H9 (cell line): ENCODE measurements at regions not wholly inside any gene's neighbourhood (a gene's known extent, or its start where the extent isn't known, plus 50 kb on each side); places are given as distances from the start of the nearest gene placed in this dataset.

Experiments used
- DNase-seq: peaks from one replicate; pipeline ENCODE4 v3.0.0-alpha.2; 2017
- H2AFZ ChIP-seq: one replicate; pipeline ENCODE4 v1.6.1; 2013; ENCODE audit warnings: mild to moderate bottlenecking, low read length, control low read depth, moderate library complexity
- H2AK5ac ChIP-seq: 2 replicates; pipeline ENCODE4 v1.6.1; 2013; ENCODE audit warnings: low read length, control low read depth, mixed read lengths; ENCODE audit not compliant: insufficient read length
- H2BK120ac ChIP-seq: one replicate; pipeline ENCODE4 v1.6.1; 2013; ENCODE audit warnings: low read depth, mild to moderate bottlenecking, low read length, control low read depth, inconsistent platforms; ENCODE audit not compliant: poor library complexity, severe bottlenecking
- H2BK12ac ChIP-seq: 2 replicates; pipeline ENCODE4 v1.6.1; 2013; ENCODE audit warnings: low read length, control low read depth, mixed read lengths, low read depth; ENCODE audit not compliant: insufficient read length
- H2BK15ac ChIP-seq: 2 replicates; pipeline ENCODE4 v1.6.1; 2013; ENCODE audit warnings: low read depth, low read length, control low read depth
- H2BK20ac ChIP-seq: one replicate; pipeline ENCODE4 v1.6.1; 2013; ENCODE audit warnings: low read depth, mild to moderate bottlenecking, low read length, control low read depth, inconsistent platforms; ENCODE audit not compliant: poor library complexity, severe bottlenecking
- H2BK5ac ChIP-seq: 2 replicates; pipeline ENCODE4 v1.6.1; 2013; ENCODE audit warnings: low read length, control low read depth, mixed read lengths; ENCODE audit not compliant: insufficient read length
- H3K14ac ChIP-seq: 2 replicates; pipeline ENCODE4 v1.6.1; 2013; ENCODE audit warnings: low read length, control low read depth; ENCODE audit not compliant: insufficient read depth
- H3K18ac ChIP-seq: 2 replicates; pipeline ENCODE4 v1.6.1; 2013; ENCODE audit warnings: low read depth, mild to moderate bottlenecking, mixed read lengths, low read length, control low read depth; ENCODE audit not compliant: insufficient read length
- H3K23ac ChIP-seq: 2 replicates; pipeline ENCODE4 v1.6.1; 2013; ENCODE audit warnings: low read length, control low read depth, mixed read lengths, low read depth; ENCODE audit not compliant: insufficient read length
- H3K23me2 ChIP-seq: 2 replicates; pipeline ENCODE4 v1.6.1; 2013; ENCODE audit warnings: low read depth, mild to moderate bottlenecking, mixed read lengths, low read length, control low read depth; ENCODE audit not compliant: insufficient read length, poor library complexity, severe bottlenecking
- H3K27ac ChIP-seq: 2 replicates; pipeline ENCODE4 v1.5.1; 2013; ENCODE audit warnings: low read length, control low read depth, mixed read lengths, low read depth; ENCODE audit not compliant: insufficient read length
- H3K27me3 ChIP-seq: 2 replicates; pipeline ENCODE4 v1.6.1; 2013; ENCODE audit warnings: low read length, control low read depth, inconsistent platforms; ENCODE audit not compliant: insufficient read depth
- H3K4ac ChIP-seq: 2 replicates; pipeline ENCODE4 v1.6.1; 2013; ENCODE audit warnings: low read depth, mild to moderate bottlenecking, control low read depth, inconsistent platforms, low read length, moderate library complexity
- H3K4me1 ChIP-seq: 2 replicates; pipeline ENCODE4 v1.6.1; 2013; ENCODE audit warnings: low read length, control low read depth, inconsistent platforms; ENCODE audit not compliant: insufficient read depth
- H3K4me2 ChIP-seq: 2 replicates; pipeline ENCODE4 v1.6.1; 2013; ENCODE audit warnings: low read length, control low read depth, mixed read lengths; ENCODE audit not compliant: insufficient read length, insufficient read depth
- H3K56ac ChIP-seq: 2 replicates; pipeline ENCODE4 v1.6.1; 2013; ENCODE audit warnings: low read depth, mild to moderate bottlenecking, mixed read lengths, low read length, control low read depth; ENCODE audit not compliant: insufficient read length
- H3K79me1 ChIP-seq: 2 replicates; pipeline ENCODE4 v1.6.1; 2013; ENCODE audit warnings: low read depth, mild to moderate bottlenecking, moderate library complexity, low read length, control low read depth, inconsistent platforms; ENCODE audit not compliant: insufficient read depth, poor library complexity, severe bottlenecking
- H3K79me2 ChIP-seq: 2 replicates; pipeline ENCODE4 v1.6.1; 2013; ENCODE audit warnings: low read length, control low read depth, inconsistent platforms; ENCODE audit not compliant: insufficient read depth
- H3K9ac ChIP-seq: 2 replicates; pipeline ENCODE4 v1.6.1; 2013; ENCODE audit warnings: low read length, control low read depth, mixed read lengths; ENCODE audit not compliant: insufficient read length; ENCODE audit errors: extremely low read depth
- H3K9me3 ChIP-seq: one replicate; pipeline ENCODE4 v1.6.1; 2013; ENCODE audit warnings: low read depth, low read length, inconsistent platforms; ENCODE audit not compliant: control insufficient read depth
- H3T11ph ChIP-seq: one replicate; pipeline ENCODE4 v1.6.1; 2013; ENCODE audit warnings: mild to moderate bottlenecking, low read length, control low read depth, inconsistent platforms
- H4K20me1 ChIP-seq: one replicate; pipeline ENCODE4 v1.6.1; 2013; ENCODE audit not compliant: control insufficient read depth, insufficient read length, insufficient read depth
- H4K5ac ChIP-seq: 2 replicates; pipeline ENCODE4 v1.6.1; 2013; ENCODE audit warnings: low read depth, mild to moderate bottlenecking, mixed read lengths, low read length, control low read depth; ENCODE audit not compliant: insufficient read length
- H4K8ac ChIP-seq: replicated peaks from 2 replicates; pipeline ENCODE4 v1.6.1; 2013; ENCODE audit warnings: low read length, control low read depth, mixed read lengths, low read depth; ENCODE audit not compliant: insufficient read length
- H4K91ac ChIP-seq: 2 replicates; pipeline ENCODE4 v1.6.1; 2013; ENCODE audit warnings: low read depth, mild to moderate bottlenecking, moderate library complexity, mixed read lengths, low read length, control low read depth; ENCODE audit not compliant: insufficient read length
- H3K27ac Mint-ChIP-seq, 3 experiments: 2 replicates in 2 of 3; 3 replicates in 1 of 3; pipeline ENCODE4 v1.8.0; 2020 to 2021; ENCODE audit warnings: mixed read lengths in 3 of 3, mild to moderate bottlenecking in 1 of 3, moderate library complexity in 1 of 3
- H3K27me3 Mint-ChIP-seq: 2 replicates; pipeline ENCODE4 v1.8.0; 2021; ENCODE audit warnings: low read depth, mild to moderate bottlenecking, moderate library complexity, mixed read lengths
- H3K36me3 Mint-ChIP-seq, 3 experiments: 2 replicates in 2 of 3; 3 replicates in 1 of 3; pipeline ENCODE4 v1.8.0; 2020 to 2021; ENCODE audit warnings: low read depth in 3 of 3, mixed read lengths in 3 of 3; ENCODE audit not compliant: insufficient read depth in 1 of 3
- H3K4me1 Mint-ChIP-seq, 2 experiments: 2 replicates each; pipeline ENCODE4 v1.8.0; 2020; ENCODE audit warnings: mixed read lengths in 2 of 2
- H3K4me3 Mint-ChIP-seq, 2 experiments: 2 replicates in 1 of 2; 3 replicates in 1 of 2; pipeline ENCODE4 v1.8.0; 2020 to 2021; ENCODE audit warnings: mild to moderate bottlenecking in 2 of 2, mixed read lengths in 2 of 2, moderate library complexity in 1 of 2
- H3K9me3 Mint-ChIP-seq, 2 experiments: 2 replicates in 1 of 2; 3 replicates in 1 of 2; pipeline ENCODE4 v1.8.0; 2020; ENCODE audit warnings: mild to moderate bottlenecking in 2 of 2, mixed read lengths in 2 of 2, moderate library complexity in 1 of 2
- WGBS: extraction: QIAGEN DNeasy Blood & Tissue Kit; methylation state at CpG from one replicate; pipeline ENCODE4 v1.1.7; 2013; ENCODE audit warnings: missing lambda C conversion rate, low lambda C conversion rate, mixed read lengths; ENCODE audit not compliant: insufficient read length; ENCODE audit errors: extremely low coverage; 5-methylcytosine and 5-hydroxymethylcytosine counted together
- TF ChIP-seq, protein P1 (sequence below): fragments of 200-600 bp; sonication (generic); conservative IDR thresholded peaks from 3 replicates; pipeline ENCODE4 v1.8.0; 2021; ENCODE audit warnings: antibody characterized with exemption, mild to moderate bottlenecking

- Histone ChIP-seq H3K4me1 (peaks cover 5% of the 10 kb centered on the region; the same call in 1 of the 2 replicates), H3T11ph (no peak overlapping the region), H2BK120ac (no peak overlapping the region), H4K5ac (no peak overlapping the region), H3K18ac (no peak overlapping the region), H3K56ac (no peak overlapping the region), H4K20me1 (no peaks in the 10 kb centered on the region), H2BK5ac (no peak overlapping the region), H2AK5ac (no peak overlapping the region), H3K23me2 (no peaks in the 10 kb centered on the region), H3K23ac (no peak overlapping the region), H3K4ac (no peak overlapping the region), H2BK20ac (no peak overlapping the region), H3K27me3 (no peaks in the 10 kb centered on the region), H3K4me2 (no peak overlapping the region), H2AFZ (no peak overlapping the region), H3K79me1 (no peaks in the 10 kb centered on the region), H4K91ac (no peak overlapping the region), H3K9ac (no peak overlapping the region), H3K9me3 (peaks cover 5% of the 10 kb centered on the region), H2BK12ac (no peak overlapping the region), H3K27ac (no peak overlapping the region), H2BK15ac (no peak overlapping the region), H3K79me2 (no peaks in the 10 kb centered on the region), H3K14ac (no peak overlapping the region), H4K8ac (no peak overlapping the region)
- Mint-ChIP-seq H3K4me3 (no peak overlapping the region), H3K9me3 (peaks cover 12 to 13% of the 10 kb centered on the region in 2 experiments), H3K4me1 (peaks cover 26 to 29% of the 10 kb centered on the region in 2 experiments), H3K27ac (no peak overlapping the region), H3K36me3 (peaks cover 0 to 12% (median 6%) of the 10 kb centered on the region in 3 experiments; a peak in 4 of 7 replicates), H3K27me3 (peaks cover 3% of the 10 kb centered on the region; the same call in 1 of the 2 replicates)
- DNase-seq = no peak
- WGBS = no CpG with 5 or more reads among the region's 2 CpGs
- TF ChIP-seq, protein P1, sequence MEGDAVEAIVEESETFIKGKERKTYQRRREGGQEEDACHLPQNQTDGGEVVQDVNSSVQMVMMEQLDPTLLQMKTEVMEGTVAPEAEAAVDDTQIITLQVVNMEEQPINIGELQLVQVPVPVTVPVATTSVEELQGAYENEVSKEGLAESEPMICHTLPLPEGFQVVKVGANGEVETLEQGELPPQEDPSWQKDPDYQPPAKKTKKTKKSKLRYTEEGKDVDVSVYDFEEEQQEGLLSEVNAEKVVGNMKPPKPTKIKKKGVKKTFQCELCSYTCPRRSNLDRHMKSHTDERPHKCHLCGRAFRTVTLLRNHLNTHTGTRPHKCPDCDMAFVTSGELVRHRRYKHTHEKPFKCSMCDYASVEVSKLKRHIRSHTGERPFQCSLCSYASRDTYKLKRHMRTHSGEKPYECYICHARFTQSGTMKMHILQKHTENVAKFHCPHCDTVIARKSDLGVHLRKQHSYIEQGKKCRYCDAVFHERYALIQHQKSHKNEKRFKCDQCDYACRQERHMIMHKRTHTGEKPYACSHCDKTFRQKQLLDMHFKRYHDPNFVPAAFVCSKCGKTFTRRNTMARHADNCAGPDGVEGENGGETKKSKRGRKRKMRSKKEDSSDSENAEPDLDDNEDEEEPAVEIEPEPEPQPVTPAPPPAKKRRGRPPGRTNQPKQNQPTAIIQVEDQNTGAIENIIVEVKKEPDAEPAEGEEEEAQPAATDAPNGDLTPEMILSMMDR = no peak
These were observed 575.9 kb upstream of the JAG1 start for GRCh38 chr20:11249683-11250082.
